GM18502 (cell line): ENCODE measurements at regions not wholly inside any gene's neighbourhood (a gene's known extent, or its start where the extent isn't known, plus 50 kb on each side); places are given as distances from the start of the nearest gene placed in this dataset.
A peak's percentile ranks its signal among the peaks of the same experiment; 100 is the strongest.

ENCODE experiments used
- ATAC-seq: cut with Tn5 transposase; IDR thresholded peaks from one replicate; pipeline ENCODE4 v1.9.1; 2021; ENCODE audit warnings: mild to moderate bottlenecking; ENCODE audit not compliant: unreplicated experiment, poor library complexity

GRCh38 chr18:53937037-53937436 lies 287.4 kb downstream of the MBD2 start:
- peak; percentile 54 for ATAC-seq

- no peak for ATAC-seq
These were observed 288.7 kb downstream of the MBD2 start for GRCh38 chr18:53935803-53936202.

GRCh38 chr18:53935399-53935798 lies 289.1 kb downstream of the MBD2 start:
- ATAC-seq = no peak

- ATAC-seq = no peak
These were observed 304.0 kb downstream of the MBD2 start for GRCh38 chr18:53920312-53921075.

GRCh38 chr18:53918091-53918490 lies 306.4 kb downstream of the MBD2 start:
- no peak for ATAC-seq

- no peak for ATAC-seq
These were observed 313.3 kb downstream of the MBD2 start for GRCh38 chr18:53911200-53911599.

GRCh38 chr18:53909668-53910067 lies 314.8 kb downstream of the MBD2 start:
- ATAC-seq = peak; percentile 75

- no peak for ATAC-seq
These were observed 316.5 kb downstream of the MBD2 start for GRCh38 chr18:53907921-53908320.

GRCh38 chr18:53906681-53907080 lies 317.8 kb downstream of the MBD2 start:
- no peak for ATAC-seq

- ATAC-seq = no peak
These were observed 329.6 kb downstream of the MBD2 start for GRCh38 chr18:53894675-53895442.

- ATAC-seq = no peak
These were observed 337.0 kb downstream of the MBD2 start for GRCh38 chr18:53887447-53887846.

- no peak for ATAC-seq
These were observed 338.4 kb downstream of the MBD2 start for GRCh38 chr18:53886058-53886457.

GRCh38 chr18:53883771-53884170 lies 340.7 kb downstream of the MBD2 start:
- no peak for ATAC-seq

- ATAC-seq = no peak
These were observed 350.4 kb downstream of the MBD2 start for GRCh38 chr18:53874103-53874502.

GRCh38 chr18:53864770-53865169 lies 359.7 kb downstream of the MBD2 start:
- ATAC-seq = no peak

GRCh38 chr18:53862921-53863320 lies 361.5 kb downstream of the MBD2 start:
- ATAC-seq = no peak

- no peak for ATAC-seq
These were observed 363.3 kb downstream of the MBD2 start for GRCh38 chr18:53861185-53861584.

GRCh38 chr18:53859764-53860163 lies 364.7 kb downstream of the MBD2 start:
- ATAC-seq = no peak

GRCh38 chr18:53850902-53851301 lies 373.6 kb downstream of the MBD2 start:
- no peak for ATAC-seq

GRCh38 chr18:53843763-53844162 lies 380.7 kb downstream of the MBD2 start:
- no peak for ATAC-seq

- ATAC-seq = no peak
These were observed 381.2 kb downstream of the MBD2 start for GRCh38 chr18:53843113-53843760.
